HG03159 (cell line): ENCODE measurements at regions not wholly inside any gene's neighbourhood (a gene's known extent, or its start where the extent isn't known, plus 50 kb on each side); places are given as distances from the start of the nearest gene placed in this dataset.
"Not testable (repeated sequence)": the region's sequence is repeated elsewhere in the genome, so short reads cannot be mapped to it uniquely, and the experiment has no call there.

Experiments
- ATAC-seq: cut with Tn5 transposase; IDR thresholded peaks from one replicate; pipeline ENCODE4 v1.9.1; 2021; ENCODE audit warnings: mild to moderate bottlenecking, moderate library complexity; ENCODE audit not compliant: unreplicated experiment

- no peak for ATAC-seq
These were observed 130.2 kb upstream of the TOPAZ1 start for GRCh38 chr3:44111482-44111881.

- no peak for ATAC-seq
These were observed 127.5 kb upstream of the TOPAZ1 start for GRCh38 chr3:44114142-44114541.

GRCh38 chr3:44117239-44117638 lies 124.4 kb upstream of the TOPAZ1 start:
- no peak for ATAC-seq

- no peak for ATAC-seq
These were observed 124.0 kb upstream of the TOPAZ1 start for GRCh38 chr3:44117736-44118135.

- ATAC-seq, result no peak
These were observed 120.7 kb upstream of the TOPAZ1 start for GRCh38 chr3:44120721-44121582.

- ATAC-seq, result no peak
These were observed 116.4 kb upstream of the TOPAZ1 start for GRCh38 chr3:44125246-44125645.

- ATAC-seq, result no peak
These were observed 115.8 kb upstream of the TOPAZ1 start for GRCh38 chr3:44125882-44126281.

- no peak for ATAC-seq
These were observed 113.5 kb upstream of the TOPAZ1 start for GRCh38 chr3:44128057-44128775.

GRCh38 chr3:44130249-44130648 lies 111.4 kb upstream of the TOPAZ1 start:
- ATAC-seq, result peak; percentile 68

GRCh38 chr3:44132061-44132460 lies 109.6 kb upstream of the TOPAZ1 start:
- no peak for ATAC-seq

- no peak for ATAC-seq
These were observed 109.1 kb upstream of the TOPAZ1 start for GRCh38 chr3:44132593-44132992.

GRCh38 chr3:44136421-44136820 lies 105.3 kb upstream of the TOPAZ1 start:
- no peak for ATAC-seq

GRCh38 chr3:44146073-44146472 lies 95.6 kb upstream of the TOPAZ1 start:
- ATAC-seq, result no peak

GRCh38 chr3:44159696-44160300 lies 81.9 kb upstream of the TOPAZ1 start:
- ATAC-seq, result no peak

- no peak for ATAC-seq
These were observed 80.9 kb upstream of the TOPAZ1 start for GRCh38 chr3:44160818-44161217.

GRCh38 chr3:44171891-44172290 lies 69.8 kb upstream of the TOPAZ1 start:
- no peak for ATAC-seq

- not testable (repeated sequence) for ATAC-seq
These were observed 69.0 kb upstream of the TOPAZ1 start for GRCh38 chr3:44172701-44173100.

- no peak for ATAC-seq
These were observed 68.4 kb upstream of the TOPAZ1 start for GRCh38 chr3:44173263-44173662.

GRCh38 chr3:44175070-44175469 lies 66.6 kb upstream of the TOPAZ1 start:
- ATAC-seq, result no peak

GRCh38 chr3:44179246-44179645 lies 62.4 kb upstream of the TOPAZ1 start:
- no peak for ATAC-seq

- no peak for ATAC-seq
These were observed 57.2 kb upstream of the TOPAZ1 start for GRCh38 chr3:44184319-44184953.
